ENCODE measurements at regions not wholly inside any gene's neighbourhood (a gene's known extent, or its start where the extent isn't known, plus 50 kb on each side); places are given as distances from the start of the nearest gene placed in this dataset.

- DNase-seq = peak; percentile 72
- H3K4me1 ChIP-seq = peaks cover 15% of the 10 kb centered on the region
- H3K4me3 ChIP-seq = no peak overlapping the region
- intact Hi-C loops (cut with DNase I; ENCODE audit: low total_unique reads) = no loop called here
- 16 to 21% methylated on average over 8 of the region's 8 CpGs for WGBS, 2 donors
- H3K36me3 ChIP-seq (ENCODE audit: low read depth, missing control alignments) = no peaks in the 10 kb centered on the region
- no peaks in the 10 kb centered on the region for H3K9me3 ChIP-seq
- no peaks in the 10 kb centered on the region for H3K27me3 ChIP-seq
- H3K27ac ChIP-seq = peak overlapping the region; percentile 60 to 82
- TF ChIP-seq POLR2A (IDR thresholded peaks at IDR 0.05) (no peak), CTCF (IDR thresholded peaks at IDR 0.05) (no peak)
These were observed 266.1 kb upstream of the KLF6 start for GRCh38 chr10:4051011-4051640.

GRCh38 chr10:4050061-4050460 is 265.1 kb upstream of the KLF6 start:
- H3K27ac ChIP-seq = peak overlapping the region; percentile 60 to 82
- H3K4me3 ChIP-seq = no peak overlapping the region
- DNase-seq = no peak
- 84 to 89% methylated on average over 4 of the region's 4 CpGs for WGBS, 2 donors
- H3K4me1 ChIP-seq = peaks cover 15% of the 10 kb centered on the region
- TF ChIP-seq POLR2A (IDR thresholded peaks at IDR 0.05) = no peak
- TF ChIP-seq CTCF (IDR thresholded peaks at IDR 0.05) = no peak
- H3K27me3 ChIP-seq = no peaks in the 10 kb centered on the region
- intact Hi-C loops (cut with DNase I; ENCODE audit: low total_unique reads) = no loop called here
- H3K36me3 ChIP-seq (ENCODE audit: low read depth, missing control alignments) = no peaks in the 10 kb centered on the region
- no peaks in the 10 kb centered on the region for H3K9me3 ChIP-seq

GRCh38 chr10:4049348-4049747 is 264.3 kb upstream of the KLF6 start:
- no peak overlapping the region for H3K4me3 ChIP-seq
- TF ChIP-seq CTCF (IDR thresholded peaks at IDR 0.05) = no peak
- no peak for TF ChIP-seq POLR2A (IDR thresholded peaks at IDR 0.05)
- DNase-seq = no peak
- no peaks in the 10 kb centered on the region for H3K36me3 ChIP-seq (ENCODE audit: low read depth, missing control alignments)
- intact Hi-C loops (cut with DNase I; ENCODE audit: low total_unique reads) = no loop called here
- no peaks in the 10 kb centered on the region for H3K9me3 ChIP-seq
- H3K27ac ChIP-seq = peak overlapping the region; percentile 43 to 47
- peaks cover 15% of the 10 kb centered on the region for H3K4me1 ChIP-seq
- WGBS, 2 donors = 58 to 63% methylated on average over 6 of the region's 6 CpGs
- H3K27me3 ChIP-seq = no peaks in the 10 kb centered on the region

GRCh38 chr10:4048236-4048864 is 263.3 kb upstream of the KLF6 start:
- no peak for TF ChIP-seq CTCF (IDR thresholded peaks at IDR 0.05)
- no peak for TF ChIP-seq POLR2A (IDR thresholded peaks at IDR 0.05)
- H3K27me3 ChIP-seq = no peaks in the 10 kb centered on the region
- H3K36me3 ChIP-seq (ENCODE audit: low read depth, missing control alignments) = no peaks in the 10 kb centered on the region
- intact Hi-C loops (cut with DNase I; ENCODE audit: low total_unique reads) = no loop called here
- 60 to 87% methylated on average over 1 of the region's 2 CpGs for WGBS, 2 donors
- no peaks in the 10 kb centered on the region for H3K9me3 ChIP-seq
- no peak for DNase-seq
- peaks cover 15% of the 10 kb centered on the region for H3K4me1 ChIP-seq
- no peak overlapping the region for H3K4me3 ChIP-seq
- peak overlapping the region in 1 of 2 donors; percentile 4 for H3K27ac ChIP-seq

All from testis (tissue), 2 donors.